H1 (cell line): ENCODE measurements at regions not wholly inside any gene's neighbourhood (a gene's known extent, or its start where the extent isn't known, plus 50 kb on each side); places are given as distances from the start of the nearest gene placed in this dataset.

ENCODE experiments used
- CTCF ChIA-PET: fragments of 300-600 bp; sonication (Branson Sonifier 250); formaldehyde crosslinking; loops from one replicate; lab custom pipeline; 2021; ENCODE audit not compliant: partially characterized antibody; lab: Charles Lee
- POLR2A ChIA-PET: fragments of 300-600 bp; sonication (Branson Sonifier 250); formaldehyde crosslinking; loops from one replicate; lab custom pipeline; 2021; ENCODE audit warnings: inconsistent platforms; ENCODE audit not compliant: partially characterized antibody; lab: Charles Lee
- DNase-seq, 2 experiments: peaks; one replicate each; pipeline versions ENCODE4 v3.0.0 to v3.0.0-alpha.2; 2010 to 2022; ENCODE audit warnings: low spot score in 2 of 2, low read depth in 1 of 2, mixed read lengths in 1 of 2
- FAIRE-seq: peaks from 2 replicates; lab custom pipeline; 2011; peaks lifted over from hg19 to GRCh38; lab: Jason Lieb, UNC
- H2AFZ ChIP-seq: 2 replicates; pipeline ENCODE4 v1.8.1; 2012; ENCODE audit warnings: low read length, inconsistent platforms
- H2AK5ac ChIP-seq: 2 replicates; pipeline ENCODE4 v1.6.1; 2013; ENCODE audit warnings: low read depth, low read length
- H2BK120ac ChIP-seq: replicated peaks from 2 replicates; pipeline ENCODE3; 2013; ENCODE audit warnings: low read depth, low read length, inconsistent platforms
- H2BK12ac ChIP-seq: 2 replicates; pipeline ENCODE4 v1.6.1; 2013; ENCODE audit warnings: low read depth, low read length
- H2BK15ac ChIP-seq: 2 replicates; pipeline ENCODE4 v1.6.1; 2013; ENCODE audit warnings: low read length
- H2BK20ac ChIP-seq: 2 replicates; pipeline ENCODE4 v1.6.1; 2013; ENCODE audit warnings: low read length
- H2BK5ac ChIP-seq: 2 replicates; pipeline ENCODE4 v1.6.1; 2013; ENCODE audit warnings: low read depth, low read length
- H3K14ac ChIP-seq: 2 replicates; pipeline ENCODE4 v1.6.1; 2013; ENCODE audit warnings: inconsistent platforms; ENCODE audit not compliant: insufficient read length
- H3K18ac ChIP-seq: 2 replicates; pipeline ENCODE4 v1.6.1; 2013; ENCODE audit warnings: low read length; ENCODE audit errors: extremely low read depth
- H3K23ac ChIP-seq: 2 replicates; pipeline ENCODE4 v1.6.1; 2013; ENCODE audit warnings: inconsistent platforms; ENCODE audit not compliant: insufficient read length
- H3K23me2 ChIP-seq: 2 replicates; pipeline ENCODE4 v1.6.1; 2013; ENCODE audit warnings: low read depth, low read length
- H3K27ac ChIP-seq: 2 replicates; pipeline ENCODE4 v1.6.1; 2011; ENCODE audit warnings: low read depth, low read length, inconsistent platforms
- H3K27me3 ChIP-seq, 4 experiments: replicated peaks in 1 of 4; 1 replicate in 1 of 4; 2 replicates in 3 of 4; pipeline versions ENCODE4 v1.6.1 to v1.8.1; 2011 to 2013; ENCODE audit warnings: low read length in 3 of 4, mild to moderate bottlenecking in 3 of 4, inconsistent platforms in 2 of 4, mixed read lengths in 2 of 4, moderate library complexity in 1 of 4; ENCODE audit not compliant: control insufficient read depth in 3 of 4, insufficient read depth in 3 of 4; ENCODE audit errors: extremely low read depth in 1 of 4
- H3K36me3 ChIP-seq, 4 experiments: 2 replicates each; pipeline versions ENCODE4 v1.6.1 to v1.8.1; 2011 to 2013; ENCODE audit warnings: mild to moderate bottlenecking in 4 of 4, low read length in 3 of 4, moderate library complexity in 2 of 4, control low read depth in 1 of 4, inconsistent platforms in 1 of 4; ENCODE audit not compliant: insufficient read depth in 4 of 4, control insufficient read depth in 2 of 4
- H3K4ac ChIP-seq: replicated peaks from 2 replicates; pipeline ENCODE3; 2013; ENCODE audit warnings: low read length, low read depth, mixed read lengths, inconsistent platforms; ENCODE audit not compliant: insufficient read length
- H3K4me1 ChIP-seq, 4 experiments: replicated peaks in 1 of 4; 1 replicate in 1 of 4; 2 replicates in 3 of 4; pipeline versions ENCODE4 v1.6.1 to v1.8.1; 2011 to 2013; ENCODE audit warnings: low read length in 3 of 4, inconsistent platforms in 2 of 4, mixed read lengths in 1 of 4; ENCODE audit not compliant: insufficient read depth in 4 of 4, control insufficient read depth in 3 of 4
- H3K4me2 ChIP-seq, 2 experiments: 2 replicates each; pipeline versions ENCODE4 v1.6.1 to v1.8.1; 2011 to 2013; ENCODE audit warnings: low read depth in 2 of 2, low read length in 2 of 2, control low read depth in 1 of 2, inconsistent platforms in 1 of 2, mild to moderate bottlenecking in 1 of 2; ENCODE audit not compliant: insufficient read depth in 1 of 2
- H3K4me3 ChIP-seq, 4 experiments: fragments of 200-600, 300-600 bp in 1 of 4; sonication (generic), shearing (Covaris generic), sonication (Bioruptor Twin) in 1 of 4; 2 replicates each; pipeline versions ENCODE4 v1.5.1 to v1.8.1; 2011 to 2016; ENCODE audit warnings: low read length in 4 of 4, low read depth in 3 of 4, control low read depth in 2 of 4, inconsistent platforms in 2 of 4, mild to moderate bottlenecking in 2 of 4, mixed read lengths in 1 of 4, moderate library complexity in 1 of 4; ENCODE audit not compliant: insufficient read depth in 2 of 4; ENCODE audit errors: extremely low read depth in 1 of 4
- H3K56ac ChIP-seq: replicated peaks from 2 replicates; pipeline ENCODE3; 2013; ENCODE audit warnings: low read depth, mild to moderate bottlenecking, mixed read lengths, low read length, inconsistent platforms; ENCODE audit not compliant: insufficient read length
- H3K79me1 ChIP-seq: 2 replicates; pipeline ENCODE4 v1.6.1; 2013; ENCODE audit warnings: low read depth, low read length, control low read depth
- H3K79me2 ChIP-seq, 2 experiments: 2 replicates each; pipeline versions ENCODE4 v1.6.1 to v1.8.1; 2012 to 2013; ENCODE audit warnings: low read length in 2 of 2, mild to moderate bottlenecking in 2 of 2, inconsistent platforms in 1 of 2; ENCODE audit not compliant: insufficient read depth in 2 of 2, control insufficient read depth in 1 of 2
- H3K9ac ChIP-seq, 4 experiments: replicated peaks in 1 of 4; 1 replicate in 1 of 4; 2 replicates in 3 of 4; pipeline versions ENCODE4 v1.6.1 to v1.8.1; 2011 to 2013; ENCODE audit warnings: low read depth in 3 of 4, low read length in 3 of 4, control low read depth in 2 of 4, mild to moderate bottlenecking in 2 of 4, moderate library complexity in 2 of 4, inconsistent platforms in 1 of 4; ENCODE audit errors: extremely low read depth in 1 of 4
- H3K9me3 ChIP-seq, 2 experiments: 2 replicates each; pipeline versions ENCODE4 v1.6.1 to v1.8.1; 2012 to 2013; ENCODE audit warnings: mild to moderate bottlenecking in 2 of 2, moderate library complexity in 2 of 2, control low read depth in 1 of 2, inconsistent platforms in 1 of 2, low read depth in 1 of 2, low read length in 1 of 2, mixed read lengths in 1 of 2; ENCODE audit not compliant: insufficient read depth in 2 of 2
- H4K20me1 ChIP-seq, 2 experiments: replicated peaks in 1 of 2; 2 replicates each; pipeline versions ENCODE3 to v1.8.1; 2011 to 2013; ENCODE audit warnings: inconsistent platforms in 2 of 2, low read length in 2 of 2, mild to moderate bottlenecking in 1 of 2; ENCODE audit not compliant: insufficient read depth in 2 of 2, control insufficient read depth in 1 of 2
- H4K5ac ChIP-seq: 2 replicates; pipeline ENCODE4 v1.6.1; 2013; ENCODE audit warnings: low read length, low read depth, mixed read lengths, inconsistent platforms; ENCODE audit not compliant: insufficient read length
- H4K8ac ChIP-seq: 2 replicates; pipeline ENCODE4 v1.8.0; 2013; ENCODE audit warnings: mild to moderate bottlenecking, moderate library complexity, low read length, inconsistent platforms; ENCODE audit not compliant: insufficient read depth; ENCODE audit errors: extremely low read depth
- H4K91ac ChIP-seq: replicated peaks from 2 replicates; pipeline ENCODE3; 2013; ENCODE audit warnings: low read length, mixed read lengths, inconsistent platforms; ENCODE audit not compliant: insufficient read length
- ATF3 ChIP-seq: IDR thresholded peaks from 2 replicates; pipeline ENCODE4 v1.6.1; 2011; ENCODE audit warnings: low read depth, mild to moderate bottlenecking, low read length; ENCODE audit not compliant: insufficient read depth
- WGBS, 2 experiments: shearing (Covaris generic) in 1 of 2; methylation state at CpG; one replicate each; pipeline versions ENCODE4 v1.1.6 to v1.1.7; 2013 to 2015; ENCODE audit warnings: low lambda C conversion rate in 2 of 2, mixed read lengths in 2 of 2, inconsistent platforms in 1 of 2, low coverage in 1 of 2, missing lambda C conversion rate in 1 of 2; ENCODE audit not compliant: insufficient replicate concordance in 2 of 2, insufficient coverage in 1 of 2, insufficient read length in 1 of 2; ENCODE audit errors: extremely low coverage in 1 of 2, missing lambda C conversion rate in 1 of 2; 5-methylcytosine and 5-hydroxymethylcytosine counted together

GRCh38 chr3:8218353-8218940, 283.2 kb upstream of the LMCD1 start:
- H3K27me3 ChIP-seq: no peaks in the 10 kb centered on the region
- no peak overlapping the region for H2BK12ac ChIP-seq
- H4K20me1 ChIP-seq: no peaks in the 10 kb centered on the region
- no peak overlapping the region for H4K8ac ChIP-seq
- H2BK15ac ChIP-seq: no peak overlapping the region
- no peaks in the 10 kb centered on the region for H3K36me3 ChIP-seq
- no peak overlapping the region for H2BK5ac ChIP-seq
- no peaks in the 10 kb centered on the region for H3K23me2 ChIP-seq
- H2AK5ac ChIP-seq: no peak overlapping the region
- FAIRE-seq: no peak
- ChIA-PET POLR2A (no interaction called here), CTCF (interaction anchor here (0.6 to 13.9 kb wide), 3 partner anchors 21 to 442 kb away, joined by 3 to 99 read pairs (median 6); no protein-coding TSS in a partner anchor)
- H3K4ac ChIP-seq: no peak overlapping the region
- 84% methylated on average over 7 of the region's 7 CpGs; no CpG with 5 or more reads in 1 of the 2 experiments for WGBS, 2 experiments
- H3K56ac ChIP-seq: no peak overlapping the region
- H4K91ac ChIP-seq: no peak overlapping the region
- H3K27ac ChIP-seq: no peak overlapping the region
- no peak overlapping the region for H3K4me2 ChIP-seq
- no peaks in the 10 kb centered on the region for H3K79me1 ChIP-seq
- H3K14ac ChIP-seq: no peak overlapping the region
- no peak overlapping the region for H2AFZ ChIP-seq
- H3K23ac ChIP-seq: no peak overlapping the region
- H3K4me1 ChIP-seq: no peaks in the 10 kb centered on the region
- no peaks in the 10 kb centered on the region for H3K79me2 ChIP-seq
- no peak overlapping the region for H2BK120ac ChIP-seq
- H2BK20ac ChIP-seq: no peak overlapping the region
- no peak overlapping the region for H3K18ac ChIP-seq
- no peak for TF ChIP-seq ATF3
- no peak overlapping the region for H4K5ac ChIP-seq
- H3K9me3 ChIP-seq: no peaks in the 10 kb centered on the region
- H3K9ac ChIP-seq: no peak overlapping the region
- H3K4me3 ChIP-seq: no peak overlapping the region
- DNase-seq: no peak
